ENCODE measurements at regions not wholly inside any gene's neighbourhood (a gene's known extent, or its start where the extent isn't known, plus 50 kb on each side); places are given as distances from the start of the nearest gene placed in this dataset.

DNA sequence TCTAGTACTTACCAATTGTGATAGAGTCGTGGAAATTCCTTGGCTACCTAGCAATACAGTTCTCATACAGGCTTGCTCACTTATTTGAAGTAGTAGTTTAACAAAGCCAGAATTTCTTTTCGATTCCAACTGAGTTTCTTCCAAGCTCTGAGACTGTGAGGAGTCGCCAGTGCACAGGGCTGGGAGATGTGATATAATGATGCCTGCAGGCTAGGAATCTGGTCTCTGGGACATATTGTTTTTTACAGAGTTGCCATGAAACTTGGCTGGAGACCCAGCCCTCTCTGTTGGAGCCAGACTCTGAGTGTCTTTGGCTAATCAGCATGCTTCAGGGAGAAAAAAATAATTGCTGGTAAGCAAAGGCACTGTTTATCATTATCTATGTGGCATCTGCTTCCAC lies 698.8 kb upstream of the GOT2 start:
- no peak for TF ChIP-seq TAF1 (conservative IDR thresholded peaks at IDR 0.05)
- TF ChIP-seq, protein P1, sequence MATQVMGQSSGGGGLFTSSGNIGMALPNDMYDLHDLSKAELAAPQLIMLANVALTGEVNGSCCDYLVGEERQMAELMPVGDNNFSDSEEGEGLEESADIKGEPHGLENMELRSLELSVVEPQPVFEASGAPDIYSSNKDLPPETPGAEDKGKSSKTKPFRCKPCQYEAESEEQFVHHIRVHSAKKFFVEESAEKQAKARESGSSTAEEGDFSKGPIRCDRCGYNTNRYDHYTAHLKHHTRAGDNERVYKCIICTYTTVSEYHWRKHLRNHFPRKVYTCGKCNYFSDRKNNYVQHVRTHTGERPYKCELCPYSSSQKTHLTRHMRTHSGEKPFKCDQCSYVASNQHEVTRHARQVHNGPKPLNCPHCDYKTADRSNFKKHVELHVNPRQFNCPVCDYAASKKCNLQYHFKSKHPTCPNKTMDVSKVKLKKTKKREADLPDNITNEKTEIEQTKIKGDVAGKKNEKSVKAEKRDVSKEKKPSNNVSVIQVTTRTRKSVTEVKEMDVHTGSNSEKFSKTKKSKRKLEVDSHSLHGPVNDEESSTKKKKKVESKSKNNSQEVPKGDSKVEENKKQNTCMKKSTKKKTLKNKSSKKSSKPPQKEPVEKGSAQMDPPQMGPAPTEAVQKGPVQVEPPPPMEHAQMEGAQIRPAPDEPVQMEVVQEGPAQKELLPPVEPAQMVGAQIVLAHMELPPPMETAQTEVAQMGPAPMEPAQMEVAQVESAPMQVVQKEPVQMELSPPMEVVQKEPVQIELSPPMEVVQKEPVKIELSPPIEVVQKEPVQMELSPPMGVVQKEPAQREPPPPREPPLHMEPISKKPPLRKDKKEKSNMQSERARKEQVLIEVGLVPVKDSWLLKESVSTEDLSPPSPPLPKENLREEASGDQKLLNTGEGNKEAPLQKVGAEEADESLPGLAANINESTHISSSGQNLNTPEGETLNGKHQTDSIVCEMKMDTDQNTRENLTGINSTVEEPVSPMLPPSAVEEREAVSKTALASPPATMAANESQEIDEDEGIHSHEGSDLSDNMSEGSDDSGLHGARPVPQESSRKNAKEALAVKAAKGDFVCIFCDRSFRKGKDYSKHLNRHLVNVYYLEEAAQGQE (IDR thresholded peaks at IDR 0.05), result no peak
- TF ChIP-seq, protein P2, sequence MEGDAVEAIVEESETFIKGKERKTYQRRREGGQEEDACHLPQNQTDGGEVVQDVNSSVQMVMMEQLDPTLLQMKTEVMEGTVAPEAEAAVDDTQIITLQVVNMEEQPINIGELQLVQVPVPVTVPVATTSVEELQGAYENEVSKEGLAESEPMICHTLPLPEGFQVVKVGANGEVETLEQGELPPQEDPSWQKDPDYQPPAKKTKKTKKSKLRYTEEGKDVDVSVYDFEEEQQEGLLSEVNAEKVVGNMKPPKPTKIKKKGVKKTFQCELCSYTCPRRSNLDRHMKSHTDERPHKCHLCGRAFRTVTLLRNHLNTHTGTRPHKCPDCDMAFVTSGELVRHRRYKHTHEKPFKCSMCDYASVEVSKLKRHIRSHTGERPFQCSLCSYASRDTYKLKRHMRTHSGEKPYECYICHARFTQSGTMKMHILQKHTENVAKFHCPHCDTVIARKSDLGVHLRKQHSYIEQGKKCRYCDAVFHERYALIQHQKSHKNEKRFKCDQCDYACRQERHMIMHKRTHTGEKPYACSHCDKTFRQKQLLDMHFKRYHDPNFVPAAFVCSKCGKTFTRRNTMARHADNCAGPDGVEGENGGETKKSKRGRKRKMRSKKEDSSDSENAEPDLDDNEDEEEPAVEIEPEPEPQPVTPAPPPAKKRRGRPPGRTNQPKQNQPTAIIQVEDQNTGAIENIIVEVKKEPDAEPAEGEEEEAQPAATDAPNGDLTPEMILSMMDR (IDR thresholded peaks at IDR 0.05; ENCODE audit: low read depth, low read length, missing input control), result no peak
- TF ChIP-seq YY1 (IDR thresholded peaks at IDR 0.05), result no peak
- TF ChIP-seq GABPA (IDR thresholded peaks at IDR 0.05 in 1 of 2, conservative IDR thresholded peaks at IDR 0.05 in 1 of 2), result no peak
- TF ChIP-seq, protein P3, sequence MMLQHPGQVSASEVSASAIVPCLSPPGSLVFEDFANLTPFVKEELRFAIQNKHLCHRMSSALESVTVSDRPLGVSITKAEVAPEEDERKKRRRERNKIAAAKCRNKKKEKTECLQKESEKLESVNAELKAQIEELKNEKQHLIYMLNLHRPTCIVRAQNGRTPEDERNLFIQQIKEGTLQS (IDR thresholded peaks at IDR 0.05), result no peak

Measured in liver (tissue), 3 donors.